ENCODE measurements at regions not wholly inside any gene's neighbourhood (a gene's known extent, or its start where the extent isn't known, plus 50 kb on each side); places are given as distances from the start of the nearest gene placed in this dataset.

GRCh38 chr5:17882760-17883488, 248.7 kb downstream of the TAF11L14 start:
- no peak for DNase-seq (ENCODE audit: low read depth in 4 of 4, low spot score in 3 of 4)

- DNase-seq (ENCODE audit: low read depth in 4 of 4, low spot score in 3 of 4): no peak
Observed at GRCh38 chr5:17888155-17888554, 253.9 kb downstream of the TAF11L14 start.

GRCh38 chr5:17890501-17890900, 256.2 kb downstream of the TAF11L14 start:
- DNase-seq (ENCODE audit: low read depth in 4 of 4, low spot score in 3 of 4): no peak

DNA sequence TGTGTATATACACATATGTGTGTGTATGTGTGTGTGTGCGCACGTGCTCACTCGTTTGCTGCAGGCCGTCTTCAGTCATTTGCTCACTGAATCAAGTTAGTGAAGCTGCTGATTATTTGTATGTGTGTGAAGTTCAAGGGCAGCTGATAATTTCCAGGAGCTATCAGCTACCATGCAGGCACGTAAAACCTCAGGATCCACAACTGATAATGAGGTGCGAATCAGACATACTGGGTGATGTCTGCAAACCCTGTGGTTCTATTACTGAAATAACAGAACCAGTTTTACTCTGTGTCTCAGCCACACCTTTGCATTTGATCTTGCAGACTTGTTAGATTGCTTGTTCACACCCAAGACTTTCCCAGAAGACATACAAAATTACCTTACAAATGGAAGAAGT, 257.6 kb downstream of the TAF11L14 start:
- DNase-seq (ENCODE audit: low read depth in 4 of 4, low spot score in 3 of 4): no peak

GRCh38 chr5:17893026-17893635, 258.9 kb downstream of the TAF11L14 start:
- DNase-seq (ENCODE audit: low read depth in 4 of 4, low spot score in 3 of 4): no peak

- DNase-seq (ENCODE audit: low read depth in 4 of 4, low spot score in 3 of 4): no peak
Observed at GRCh38 chr5:17895288-17896033, 261.2 kb downstream of the TAF11L14 start.

DNA sequence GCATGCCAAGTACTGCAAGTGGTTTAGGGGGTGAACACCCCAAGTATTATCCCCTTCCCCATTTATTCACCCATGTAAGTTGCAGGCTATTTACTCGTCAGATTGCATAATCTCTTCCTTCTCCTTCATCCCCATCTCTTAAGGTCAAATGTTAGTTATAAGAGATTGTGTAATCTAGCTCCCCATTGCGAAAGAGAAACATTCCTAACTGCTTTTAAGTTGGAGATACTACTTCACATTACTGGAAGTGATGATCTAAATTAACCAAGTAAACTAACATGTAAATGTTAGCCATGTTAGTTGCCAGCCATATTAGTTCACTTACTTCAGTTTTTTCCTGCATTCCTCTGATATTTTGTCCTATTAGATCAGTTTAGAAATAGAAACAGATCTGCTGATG, 262.3 kb downstream of the TAF11L14 start:
- no peak for DNase-seq (ENCODE audit: low read depth in 4 of 4, low spot score in 3 of 4)

- no peak for DNase-seq (ENCODE audit: low read depth in 4 of 4, low spot score in 3 of 4)
Observed at GRCh38 chr5:17897776-17898175, 263.5 kb downstream of the TAF11L14 start.

GRCh38 chr5:17898766-17899165, 264.5 kb downstream of the TAF11L14 start:
- DNase-seq (ENCODE audit: low read depth in 4 of 4, low spot score in 3 of 4): no peak

DNA sequence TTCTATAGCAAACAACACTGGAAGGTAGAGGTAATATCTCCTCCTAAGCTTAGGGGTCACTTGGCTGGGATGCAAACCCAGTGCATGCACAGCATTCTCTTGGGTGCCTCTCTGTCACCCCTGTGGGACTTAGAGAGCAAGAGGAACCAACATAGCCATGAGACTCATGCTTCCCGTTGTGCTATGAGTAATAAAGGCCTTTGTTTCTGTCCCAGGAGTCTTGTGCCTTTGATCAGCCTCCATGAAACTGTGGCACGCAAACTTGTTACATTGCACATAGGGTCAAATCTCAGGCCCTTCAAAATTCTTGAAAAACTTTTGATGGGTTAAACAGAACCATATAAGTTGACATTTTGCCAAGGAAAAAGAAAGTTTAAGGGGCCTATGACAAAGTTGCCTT, 272.8 kb downstream of the TAF11L14 start:
- no peak for DNase-seq (ENCODE audit: low read depth in 4 of 4, low spot score in 3 of 4)

GRCh38 chr5:17910318-17910717, 276.1 kb downstream of the TAF11L14 start:
- no peak for DNase-seq (ENCODE audit: low read depth in 4 of 4, low spot score in 3 of 4)

GRCh38 chr5:17912794-17913193, 278.5 kb downstream of the TAF11L14 start:
- DNase-seq (ENCODE audit: low read depth in 4 of 4, low spot score in 3 of 4): no peak

GRCh38 chr5:17916446-17916845, 282.2 kb downstream of the TAF11L14 start:
- DNase-seq (ENCODE audit: low read depth in 4 of 4, low spot score in 3 of 4): no peak

DNA sequence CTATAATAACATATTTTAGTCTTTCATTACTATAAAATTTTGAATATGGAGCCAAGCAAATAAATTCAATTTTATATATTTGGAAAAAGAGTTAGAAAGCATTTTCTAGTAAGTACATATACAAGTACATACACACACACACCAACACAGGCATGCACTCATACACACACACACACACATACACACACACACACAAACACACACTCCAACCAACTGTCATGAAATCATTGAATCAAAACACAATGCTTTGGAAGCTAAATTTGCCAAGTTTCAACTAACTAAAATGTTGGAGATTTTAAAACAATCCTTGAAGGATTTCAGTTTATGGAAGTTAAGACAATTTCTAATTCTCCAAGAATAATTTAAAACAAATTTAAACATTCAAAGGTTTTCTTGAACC, 283.2 kb downstream of the TAF11L14 start:
- no peak for DNase-seq (ENCODE audit: low read depth in 4 of 4, low spot score in 3 of 4)

DNA sequence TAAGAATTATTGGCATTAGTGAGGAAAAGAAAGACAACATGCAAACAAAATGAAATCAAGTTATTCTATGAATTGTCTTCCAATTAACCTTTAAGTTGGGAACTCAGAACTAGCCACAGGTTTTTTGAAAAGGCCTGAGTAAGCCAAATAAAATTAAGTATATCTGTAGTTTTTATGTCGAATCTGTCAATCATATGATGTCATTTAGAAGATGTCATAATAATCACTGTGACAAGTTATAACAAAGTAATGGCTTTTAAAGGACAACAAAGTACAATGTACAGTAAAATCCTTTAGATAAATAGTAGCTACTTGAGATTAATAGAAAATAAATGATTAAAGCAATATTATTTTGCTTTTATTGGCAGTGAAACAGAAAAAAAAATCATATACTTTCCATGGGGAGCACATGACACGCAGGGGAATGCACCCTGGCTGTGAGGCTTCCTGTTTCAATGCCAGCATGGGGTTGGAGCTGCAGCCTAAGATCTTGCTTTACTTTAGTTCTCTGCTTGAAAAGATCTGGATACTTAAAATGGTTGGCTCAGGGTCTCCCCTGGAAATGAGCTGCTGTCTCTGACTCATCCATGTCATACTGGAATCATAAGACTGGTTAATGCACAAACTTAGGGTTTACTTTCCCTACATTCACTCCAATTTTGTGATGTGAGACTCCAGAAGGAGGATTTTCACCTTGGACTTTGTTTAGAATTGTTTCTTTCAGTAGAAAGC, 284.3 kb downstream of the TAF11L14 start:
- no peak for DNase-seq (ENCODE audit: low read depth in 4 of 4, low spot score in 3 of 4)

- DNase-seq (ENCODE audit: low read depth in 4 of 4, low spot score in 3 of 4): no peak
Observed at GRCh38 chr5:17925276-17925675, 291.0 kb downstream of the TAF11L14 start.

DNA sequence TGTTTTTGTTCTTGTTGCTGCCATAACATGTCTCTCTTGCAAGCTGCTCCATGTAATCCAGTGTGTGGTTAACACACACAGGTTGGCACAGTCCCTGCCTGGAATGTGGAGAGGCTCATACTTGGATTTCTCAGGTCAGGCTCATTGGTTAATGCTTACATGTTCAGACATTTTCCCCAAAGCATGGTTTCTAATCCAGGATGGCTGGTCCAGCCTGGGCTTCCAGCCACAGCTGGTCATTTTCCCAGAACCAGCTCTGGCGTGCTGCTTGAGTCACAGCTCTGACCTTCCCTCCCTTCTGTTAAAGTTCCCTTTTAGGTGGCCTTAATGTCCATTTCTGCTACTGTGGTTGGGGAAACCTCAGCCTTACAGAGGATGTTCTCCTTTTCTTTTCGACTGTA, 294.3 kb downstream of the TAF11L14 start:
- DNase-seq (ENCODE audit: low read depth in 4 of 4, low spot score in 3 of 4): no peak

GRCh38 chr5:17929171-17929570, 294.9 kb downstream of the TAF11L14 start:
- DNase-seq (ENCODE audit: low read depth in 4 of 4, low spot score in 3 of 4): no peak

GRCh38 chr5:17930346-17930745, 296.1 kb downstream of the TAF11L14 start:
- no peak for DNase-seq (ENCODE audit: low read depth in 4 of 4, low spot score in 3 of 4)

DNA sequence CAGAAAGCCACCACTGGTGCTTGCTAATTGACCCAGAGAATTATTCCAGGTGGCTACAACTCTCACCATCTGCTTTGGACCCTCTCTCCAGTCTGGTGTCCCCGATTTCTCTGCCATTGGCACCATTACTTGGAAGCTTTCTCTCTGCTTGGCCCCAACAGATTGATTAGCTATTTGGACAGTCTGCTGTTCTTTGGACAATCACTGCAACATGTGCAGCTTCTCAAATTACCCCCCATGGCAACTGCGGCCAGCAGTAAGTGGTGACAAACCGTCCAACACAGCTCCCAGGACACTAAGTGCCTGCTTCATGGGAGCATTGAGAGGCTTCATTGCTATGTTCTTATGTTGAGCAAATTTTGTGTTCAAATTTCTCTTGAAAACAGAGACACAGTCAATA, 309.8 kb downstream of the TAF11L14 start:
- no peak for DNase-seq (ENCODE audit: low read depth in 4 of 4, low spot score in 3 of 4)

DNA sequence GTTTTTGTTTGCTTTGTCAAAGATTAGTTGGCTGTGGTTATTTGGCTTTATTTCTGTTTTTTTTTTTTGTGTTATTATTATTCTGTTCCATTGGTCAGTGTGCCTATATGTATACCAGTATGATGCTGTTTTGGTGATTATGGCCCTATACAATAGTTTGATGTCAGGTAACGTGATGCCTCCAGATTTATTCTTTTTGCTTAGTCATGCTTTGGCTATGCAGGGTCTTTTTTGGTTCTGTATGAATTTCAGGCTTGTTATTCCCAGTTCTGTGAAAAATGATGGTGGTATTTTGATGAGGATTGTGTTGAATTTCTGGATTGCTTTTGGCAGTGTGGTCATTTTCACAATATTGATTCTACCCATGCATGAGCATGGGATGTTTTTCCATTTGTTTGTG, 312.8 kb downstream of the TAF11L14 start:
- DNase-seq (ENCODE audit: low read depth in 4 of 4, low spot score in 3 of 4): no peak

Data from right renal pelvis (tissue), 4 donors.